HepG2 (cell line): ENCODE measurements at regions not wholly inside any gene's neighbourhood (a gene's known extent, or its start where the extent isn't known, plus 50 kb on each side); places are given as distances from the start of the nearest gene placed in this dataset.

Source experiments
- AFF4 ChIP-seq: sonication (generic); formaldehyde crosslinking; IDR thresholded peaks from 2 replicates; pipeline ENCODE4 v1.4.0; 2020; ENCODE audit warnings: missing genetic modification reagents
- ARNT ChIP-seq: fragments of 450-650 bp; IDR thresholded peaks from 2 replicates; pipeline ENCODE4 v1.6.1; 2017
- BCL3 ChIP-seq: sonication (generic); formaldehyde crosslinking; IDR thresholded peaks from 2 replicates; pipeline ENCODE4 v1.5.1; 2020; ENCODE audit warnings: mild to moderate bottlenecking, missing genetic modification reagents, moderate library complexity
- ELK4 ChIP-seq: sonication (generic); formaldehyde crosslinking; IDR thresholded peaks from 2 replicates; pipeline ENCODE4 v1.9.0; 2021; ENCODE audit warnings: missing genetic modification reagents, borderline replicate concordance
- LCORL ChIP-seq, 2 experiments: fragments of 450-650 bp in 1 of 2; sonication (generic) in 1 of 2; formaldehyde crosslinking in 1 of 2; IDR thresholded peaks; 2 replicates each; pipeline versions ENCODE4 v1.5.0 to v1.6.1; 2017 to 2020; ENCODE audit warnings: antibody characterized with exemption in 1 of 2, missing genetic modification reagents in 1 of 2
- NFE2 ChIP-seq: sonication (generic); formaldehyde crosslinking; IDR thresholded peaks from 2 replicates; pipeline ENCODE4 v1.4.0; 2020; ENCODE audit warnings: missing genetic modification reagents
- POGZ ChIP-seq: sonication (generic); formaldehyde crosslinking; IDR thresholded peaks from 2 replicates; pipeline ENCODE4 v1.4.0; 2020; ENCODE audit warnings: mild to moderate bottlenecking, missing genetic modification reagents
- RAD51 ChIP-seq: fragments of 450-650 bp; IDR thresholded peaks from 2 replicates; pipeline ENCODE4 v1.6.1; 2016; ENCODE audit warnings: borderline replicate concordance
- RXRB ChIP-seq: IDR thresholded peaks from 2 replicates; pipeline ENCODE4 v1.6.1; 2016; ENCODE audit warnings: borderline replicate concordance, missing genetic modification reagents, missing compliant biosample characterization
- ZBTB42 ChIP-seq: sonication (generic); formaldehyde crosslinking; IDR thresholded peaks from 2 replicates; pipeline ENCODE4 v1.5.0; 2020; ENCODE audit warnings: mild to moderate bottlenecking, missing genetic modification reagents
- ZNF24 ChIP-seq: fragments of 450-650 bp; IDR thresholded peaks from 2 replicates; pipeline ENCODE4 v1.6.1; 2017; ENCODE audit warnings: antibody characterized with exemption, mild to moderate bottlenecking
- ZNF512B ChIP-seq: sonication (generic); formaldehyde crosslinking; IDR thresholded peaks from 2 replicates; pipeline ENCODE4 v1.5.1; 2020; ENCODE audit warnings: missing genetic modification reagents, mild to moderate bottlenecking, borderline replicate concordance
- ZNF790 ChIP-seq: sonication (generic); formaldehyde crosslinking; IDR thresholded peaks from 2 replicates; pipeline ENCODE4 v1.8.0; 2022; ENCODE audit warnings: missing genetic modification reagents, mild to moderate bottlenecking, borderline replicate concordance

- TF ChIP-seq ZNF512B (CRISPR knock-in tag), result no peak
- TF ChIP-seq ZBTB42 (CRISPR knock-in tag), result no peak
- TF ChIP-seq RXRB (CRISPR knock-in tag), result no peak
- TF ChIP-seq AFF4 (CRISPR knock-in tag), result no peak
- no peak for TF ChIP-seq BCL3 (CRISPR knock-in tag)
- TF ChIP-seq ELK4 (CRISPR knock-in tag), result no peak
- TF ChIP-seq ARNT, result no peak
- no peak for TF ChIP-seq POGZ (CRISPR knock-in tag)
- TF ChIP-seq RAD51, result no peak
- TF ChIP-seq LCORL (IDR thresholded peaks at IDR 0.05), result no peak
- TF ChIP-seq LCORL (CRISPR knock-in tag; IDR thresholded peaks at IDR 0.05), result no peak
- TF ChIP-seq ZNF790 (CRISPR knock-in tag), result no peak
- TF ChIP-seq ZNF24, result no peak
- no peak for TF ChIP-seq NFE2
Measured at GRCh38 chr6:168919470-168920179, 334.0 kb downstream of the THBS2 start (continued).
